22Rv1 (cell line): ENCODE measurements at regions not wholly inside any gene's neighbourhood (a gene's known extent, or its start where the extent isn't known, plus 50 kb on each side); places are given as distances from the start of the nearest gene placed in this dataset.

Experiments
- ZFX ChIP-seq: fragments of 450-650 bp; IDR thresholded peaks from 2 replicates; pipeline ENCODE4 v1.6.1; 2017; ENCODE audit warnings: antibody characterized with exemption, borderline replicate concordance
- TF ChIP-seq, protein P1 (sequence below): fragments of 450-650 bp; IDR thresholded peaks from 2 replicates; pipeline ENCODE4 v1.5.1; 2017; ENCODE audit warnings: mild to moderate bottlenecking

DNA sequence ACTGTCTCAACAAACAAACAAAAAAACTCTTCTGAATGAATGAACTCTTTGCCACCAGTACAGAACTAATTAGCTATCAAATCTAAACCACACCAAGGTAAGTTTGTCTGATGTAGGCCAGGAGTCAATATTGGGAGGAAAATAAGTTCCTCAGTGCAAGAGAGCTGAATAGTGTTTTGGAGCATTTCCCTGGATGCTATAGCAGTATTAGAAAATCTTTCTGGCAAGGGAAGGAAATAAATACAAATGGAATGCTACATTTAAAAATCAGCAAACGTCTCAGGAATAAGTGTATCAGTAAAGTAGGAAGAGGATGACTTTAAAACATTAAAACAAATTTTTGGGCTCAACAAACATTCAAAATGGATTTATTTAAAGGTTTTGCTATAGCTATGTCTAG is 81.3 kb upstream of the TMTC4 start:
- TF ChIP-seq, protein P1, sequence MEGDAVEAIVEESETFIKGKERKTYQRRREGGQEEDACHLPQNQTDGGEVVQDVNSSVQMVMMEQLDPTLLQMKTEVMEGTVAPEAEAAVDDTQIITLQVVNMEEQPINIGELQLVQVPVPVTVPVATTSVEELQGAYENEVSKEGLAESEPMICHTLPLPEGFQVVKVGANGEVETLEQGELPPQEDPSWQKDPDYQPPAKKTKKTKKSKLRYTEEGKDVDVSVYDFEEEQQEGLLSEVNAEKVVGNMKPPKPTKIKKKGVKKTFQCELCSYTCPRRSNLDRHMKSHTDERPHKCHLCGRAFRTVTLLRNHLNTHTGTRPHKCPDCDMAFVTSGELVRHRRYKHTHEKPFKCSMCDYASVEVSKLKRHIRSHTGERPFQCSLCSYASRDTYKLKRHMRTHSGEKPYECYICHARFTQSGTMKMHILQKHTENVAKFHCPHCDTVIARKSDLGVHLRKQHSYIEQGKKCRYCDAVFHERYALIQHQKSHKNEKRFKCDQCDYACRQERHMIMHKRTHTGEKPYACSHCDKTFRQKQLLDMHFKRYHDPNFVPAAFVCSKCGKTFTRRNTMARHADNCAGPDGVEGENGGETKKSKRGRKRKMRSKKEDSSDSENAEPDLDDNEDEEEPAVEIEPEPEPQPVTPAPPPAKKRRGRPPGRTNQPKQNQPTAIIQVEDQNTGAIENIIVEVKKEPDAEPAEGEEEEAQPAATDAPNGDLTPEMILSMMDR: no peak
- no peak for TF ChIP-seq ZFX
